ENCODE measurements at regions not wholly inside any gene's neighbourhood (a gene's known extent, or its start where the extent isn't known, plus 50 kb on each side); places are given as distances from the start of the nearest gene placed in this dataset.
A peak's percentile ranks its signal among the peaks of the same experiment; 100 is the strongest.

GRCh38 chr4:59971952-59972351, 1228.2 kb upstream of the ADGRL3 start:
- FAIRE-seq (no peak), DNase-seq (ENCODE audit: low spot score in 2 of 2) (no peak)

- DNase-seq (ENCODE audit: low spot score in 2 of 2) (no peak), FAIRE-seq (no peak)
Observed at GRCh38 chr4:59973492-59973891, 1226.6 kb upstream of the ADGRL3 start.

GRCh38 chr4:59979061-59979460, 1221.1 kb upstream of the ADGRL3 start:
- DNase-seq (ENCODE audit: low spot score in 2 of 2) (no peak), FAIRE-seq (no peak)

- FAIRE-seq (peak; percentile 40), DNase-seq (ENCODE audit: low spot score in 2 of 2) (no peak)
Observed at GRCh38 chr4:59983852-59984251, 1216.3 kb upstream of the ADGRL3 start.

GRCh38 chr4:59987289-59987688, 1212.8 kb upstream of the ADGRL3 start:
- FAIRE-seq (no peak), DNase-seq (ENCODE audit: low spot score in 2 of 2) (no peak)

- no peak for DNase-seq (ENCODE audit: low spot score in 2 of 2)
- FAIRE-seq: no peak
Observed at GRCh38 chr4:59994118-59994517, 1206.0 kb upstream of the ADGRL3 start.

GRCh38 chr4:60002603-60003337, 1197.4 kb upstream of the ADGRL3 start:
- FAIRE-seq: no peak

GRCh38 chr4:60013464-60014184, 1186.5 kb upstream of the ADGRL3 start:
- DNase-seq (ENCODE audit: low spot score in 2 of 2): no peak
- no peak for FAIRE-seq

More at GRCh38 chr4:60002603-60003337, 1197.4 kb upstream of the ADGRL3 start:
- no peak for DNase-seq (ENCODE audit: low spot score in 2 of 2)

GRCh38 chr4:60016971-60017370, 1183.2 kb upstream of the ADGRL3 start:
- no peak for FAIRE-seq
- DNase-seq (ENCODE audit: low spot score in 2 of 2): no peak

- FAIRE-seq (no peak), DNase-seq (ENCODE audit: low spot score in 2 of 2) (no peak)
Observed at GRCh38 chr4:60019180-60019579, 1180.9 kb upstream of the ADGRL3 start.

GRCh38 chr4:60019946-60020345, 1180.2 kb upstream of the ADGRL3 start:
- DNase-seq (ENCODE audit: low spot score in 2 of 2): no peak

GRCh38 chr4:60020389-60020788, 1179.7 kb upstream of the ADGRL3 start:
- FAIRE-seq: no peak
- DNase-seq (ENCODE audit: low spot score in 2 of 2): no peak

More at GRCh38 chr4:60019946-60020345, 1180.2 kb upstream of the ADGRL3 start:
- FAIRE-seq: no peak

GRCh38 chr4:60033826-60034225, 1166.3 kb upstream of the ADGRL3 start:
- no peak for FAIRE-seq
- no peak for DNase-seq (ENCODE audit: low spot score in 2 of 2)

GRCh38 chr4:60034361-60034760, 1165.8 kb upstream of the ADGRL3 start:
- DNase-seq (ENCODE audit: low spot score in 2 of 2) (no peak), FAIRE-seq (no peak)

GRCh38 chr4:60039908-60040307, 1160.2 kb upstream of the ADGRL3 start:
- DNase-seq (ENCODE audit: low spot score in 2 of 2) (no peak), FAIRE-seq (no peak)

GRCh38 chr4:60042231-60042652, 1157.9 kb upstream of the ADGRL3 start:
- FAIRE-seq (no peak), DNase-seq (ENCODE audit: low spot score in 2 of 2) (no peak)

- FAIRE-seq (no peak), DNase-seq (ENCODE audit: low spot score in 2 of 2) (no peak)
Observed at GRCh38 chr4:60042941-60043340, 1157.2 kb upstream of the ADGRL3 start.

- no peak for DNase-seq (ENCODE audit: low spot score in 2 of 2)
- no peak for FAIRE-seq
Observed at GRCh38 chr4:60078984-60079383, 1121.1 kb upstream of the ADGRL3 start.

GRCh38 chr4:60081839-60082238, 1118.3 kb upstream of the ADGRL3 start:
- no peak for FAIRE-seq
- DNase-seq (ENCODE audit: low spot score in 2 of 2): no peak

- DNase-seq (ENCODE audit: low spot score in 2 of 2) (no peak), FAIRE-seq (no peak)
Observed at GRCh38 chr4:60088807-60089486, 1111.2 kb upstream of the ADGRL3 start.

GRCh38 chr4:60089546-60090273, 1110.4 kb upstream of the ADGRL3 start:
- DNase-seq (ENCODE audit: low spot score in 2 of 2) (no peak), FAIRE-seq (no peak)
